ENCODE measurements at regions not wholly inside any gene's neighbourhood (a gene's known extent, or its start where the extent isn't known, plus 50 kb on each side); places are given as distances from the start of the nearest gene placed in this dataset.

GRCh38 chr6:139981066-139981624, 606.7 kb upstream of the CITED2 start:
- no peak for TF ChIP-seq CTCF (IDR thresholded peaks at IDR 0.05; ENCODE audit: low read length)
- no peak for TF ChIP-seq EZH2 (optimal IDR thresholded peaks at IDR 0.05; ENCODE audit: low read depth, low read length)
